H1 (cell line): ENCODE measurements at regions not wholly inside any gene's neighbourhood (a gene's known extent, or its start where the extent isn't known, plus 50 kb on each side); places are given as distances from the start of the nearest gene placed in this dataset.

ENCODE experiments used
- CTCF ChIA-PET: fragments of 300-600 bp; sonication (Branson Sonifier 250); formaldehyde crosslinking; loops from one replicate; lab custom pipeline; 2021; ENCODE audit not compliant: partially characterized antibody; lab: Charles Lee
- POLR2A ChIA-PET: fragments of 300-600 bp; sonication (Branson Sonifier 250); formaldehyde crosslinking; loops from one replicate; lab custom pipeline; 2021; ENCODE audit warnings: inconsistent platforms; ENCODE audit not compliant: partially characterized antibody; lab: Charles Lee
- DNase-seq, 2 experiments: peaks; one replicate each; pipeline versions ENCODE4 v3.0.0 to v3.0.0-alpha.2; 2010 to 2022; ENCODE audit warnings: low spot score in 2 of 2, low read depth in 1 of 2, mixed read lengths in 1 of 2
- FAIRE-seq: peaks from 2 replicates; lab custom pipeline; 2011; peaks lifted over from hg19 to GRCh38; lab: Jason Lieb, UNC
- H2AFZ ChIP-seq: 2 replicates; pipeline ENCODE4 v1.8.1; 2012; ENCODE audit warnings: low read length, inconsistent platforms
- H2AK5ac ChIP-seq: 2 replicates; pipeline ENCODE4 v1.6.1; 2013; ENCODE audit warnings: low read depth, low read length
- H2BK120ac ChIP-seq: replicated peaks from 2 replicates; pipeline ENCODE3; 2013; ENCODE audit warnings: low read depth, low read length, inconsistent platforms
- H2BK12ac ChIP-seq: 2 replicates; pipeline ENCODE4 v1.6.1; 2013; ENCODE audit warnings: low read depth, low read length
- H2BK15ac ChIP-seq: 2 replicates; pipeline ENCODE4 v1.6.1; 2013; ENCODE audit warnings: low read length
- H2BK20ac ChIP-seq: 2 replicates; pipeline ENCODE4 v1.6.1; 2013; ENCODE audit warnings: low read length
- H2BK5ac ChIP-seq: 2 replicates; pipeline ENCODE4 v1.6.1; 2013; ENCODE audit warnings: low read depth, low read length
- H3K14ac ChIP-seq: 2 replicates; pipeline ENCODE4 v1.6.1; 2013; ENCODE audit warnings: inconsistent platforms; ENCODE audit not compliant: insufficient read length
- H3K18ac ChIP-seq: 2 replicates; pipeline ENCODE4 v1.6.1; 2013; ENCODE audit warnings: low read length; ENCODE audit errors: extremely low read depth
- H3K23ac ChIP-seq: 2 replicates; pipeline ENCODE4 v1.6.1; 2013; ENCODE audit warnings: inconsistent platforms; ENCODE audit not compliant: insufficient read length
- H3K23me2 ChIP-seq: 2 replicates; pipeline ENCODE4 v1.6.1; 2013; ENCODE audit warnings: low read depth, low read length
- H3K27ac ChIP-seq: 2 replicates; pipeline ENCODE4 v1.6.1; 2011; ENCODE audit warnings: low read depth, low read length, inconsistent platforms
- H3K27me3 ChIP-seq, 4 experiments: replicated peaks in 1 of 4; 1 replicate in 1 of 4; 2 replicates in 3 of 4; pipeline versions ENCODE4 v1.6.1 to v1.8.1; 2011 to 2013; ENCODE audit warnings: low read length in 3 of 4, mild to moderate bottlenecking in 3 of 4, inconsistent platforms in 2 of 4, mixed read lengths in 2 of 4, moderate library complexity in 1 of 4; ENCODE audit not compliant: control insufficient read depth in 3 of 4, insufficient read depth in 3 of 4; ENCODE audit errors: extremely low read depth in 1 of 4
- H3K36me3 ChIP-seq, 4 experiments: 2 replicates each; pipeline versions ENCODE4 v1.6.1 to v1.8.1; 2011 to 2013; ENCODE audit warnings: mild to moderate bottlenecking in 4 of 4, low read length in 3 of 4, moderate library complexity in 2 of 4, control low read depth in 1 of 4, inconsistent platforms in 1 of 4; ENCODE audit not compliant: insufficient read depth in 4 of 4, control insufficient read depth in 2 of 4
- H3K4ac ChIP-seq: replicated peaks from 2 replicates; pipeline ENCODE3; 2013; ENCODE audit warnings: low read length, low read depth, mixed read lengths, inconsistent platforms; ENCODE audit not compliant: insufficient read length
- H3K4me1 ChIP-seq, 4 experiments: replicated peaks in 1 of 4; 1 replicate in 1 of 4; 2 replicates in 3 of 4; pipeline versions ENCODE4 v1.6.1 to v1.8.1; 2011 to 2013; ENCODE audit warnings: low read length in 3 of 4, inconsistent platforms in 2 of 4, mixed read lengths in 1 of 4; ENCODE audit not compliant: insufficient read depth in 4 of 4, control insufficient read depth in 3 of 4
- H3K4me2 ChIP-seq, 2 experiments: 2 replicates each; pipeline versions ENCODE4 v1.6.1 to v1.8.1; 2011 to 2013; ENCODE audit warnings: low read depth in 2 of 2, low read length in 2 of 2, control low read depth in 1 of 2, inconsistent platforms in 1 of 2, mild to moderate bottlenecking in 1 of 2; ENCODE audit not compliant: insufficient read depth in 1 of 2
- H3K4me3 ChIP-seq, 4 experiments: fragments of 200-600, 300-600 bp in 1 of 4; sonication (generic), shearing (Covaris generic), sonication (Bioruptor Twin) in 1 of 4; 2 replicates each; pipeline versions ENCODE4 v1.5.1 to v1.8.1; 2011 to 2016; ENCODE audit warnings: low read length in 4 of 4, low read depth in 3 of 4, control low read depth in 2 of 4, inconsistent platforms in 2 of 4, mild to moderate bottlenecking in 2 of 4, mixed read lengths in 1 of 4, moderate library complexity in 1 of 4; ENCODE audit not compliant: insufficient read depth in 2 of 4; ENCODE audit errors: extremely low read depth in 1 of 4
- H3K56ac ChIP-seq: replicated peaks from 2 replicates; pipeline ENCODE3; 2013; ENCODE audit warnings: low read depth, mild to moderate bottlenecking, mixed read lengths, low read length, inconsistent platforms; ENCODE audit not compliant: insufficient read length
- H3K79me1 ChIP-seq: 2 replicates; pipeline ENCODE4 v1.6.1; 2013; ENCODE audit warnings: low read depth, low read length, control low read depth
- H3K79me2 ChIP-seq, 2 experiments: 2 replicates each; pipeline versions ENCODE4 v1.6.1 to v1.8.1; 2012 to 2013; ENCODE audit warnings: low read length in 2 of 2, mild to moderate bottlenecking in 2 of 2, inconsistent platforms in 1 of 2; ENCODE audit not compliant: insufficient read depth in 2 of 2, control insufficient read depth in 1 of 2
- H3K9ac ChIP-seq, 4 experiments: replicated peaks in 1 of 4; 1 replicate in 1 of 4; 2 replicates in 3 of 4; pipeline versions ENCODE4 v1.6.1 to v1.8.1; 2011 to 2013; ENCODE audit warnings: low read depth in 3 of 4, low read length in 3 of 4, control low read depth in 2 of 4, mild to moderate bottlenecking in 2 of 4, moderate library complexity in 2 of 4, inconsistent platforms in 1 of 4; ENCODE audit errors: extremely low read depth in 1 of 4
- H3K9me3 ChIP-seq, 2 experiments: 2 replicates each; pipeline versions ENCODE4 v1.6.1 to v1.8.1; 2012 to 2013; ENCODE audit warnings: mild to moderate bottlenecking in 2 of 2, moderate library complexity in 2 of 2, control low read depth in 1 of 2, inconsistent platforms in 1 of 2, low read depth in 1 of 2, low read length in 1 of 2, mixed read lengths in 1 of 2; ENCODE audit not compliant: insufficient read depth in 2 of 2
- H4K20me1 ChIP-seq, 2 experiments: replicated peaks in 1 of 2; 2 replicates each; pipeline versions ENCODE3 to v1.8.1; 2011 to 2013; ENCODE audit warnings: inconsistent platforms in 2 of 2, low read length in 2 of 2, mild to moderate bottlenecking in 1 of 2; ENCODE audit not compliant: insufficient read depth in 2 of 2, control insufficient read depth in 1 of 2
- H4K5ac ChIP-seq: 2 replicates; pipeline ENCODE4 v1.6.1; 2013; ENCODE audit warnings: low read length, low read depth, mixed read lengths, inconsistent platforms; ENCODE audit not compliant: insufficient read length
- H4K8ac ChIP-seq: 2 replicates; pipeline ENCODE4 v1.8.0; 2013; ENCODE audit warnings: mild to moderate bottlenecking, moderate library complexity, low read length, inconsistent platforms; ENCODE audit not compliant: insufficient read depth; ENCODE audit errors: extremely low read depth
- H4K91ac ChIP-seq: replicated peaks from 2 replicates; pipeline ENCODE3; 2013; ENCODE audit warnings: low read length, mixed read lengths, inconsistent platforms; ENCODE audit not compliant: insufficient read length
- BCL11A ChIP-seq, 2 experiments: IDR thresholded peaks; one replicate each; pipeline ENCODE4 v1.6.1; 2011; ENCODE audit warnings: low read depth in 2 of 2, low read length in 2 of 2, mild to moderate bottlenecking in 2 of 2
- BRCA1 ChIP-seq: IDR thresholded peaks from 2 replicates; pipeline ENCODE4 v1.6.1; 2012; ENCODE audit warnings: low read depth, low read length, improper control_type of control experiment
- MAX ChIP-seq: IDR thresholded peaks from 2 replicates; pipeline ENCODE4 v1.6.1; 2012; ENCODE audit warnings: inconsistent platforms
- RAD21 ChIP-seq, 2 experiments: IDR thresholded peaks in 1 of 2; conservative IDR thresholded peaks in 1 of 2; 2 replicates each; pipeline ENCODE4 v1.6.1; 2011; ENCODE audit warnings: low read depth in 2 of 2, low read length in 2 of 2, improper control_type of control experiment in 1 of 2, inconsistent platforms in 1 of 2, mild to moderate bottlenecking in 1 of 2, moderate library complexity in 1 of 2
- SIRT6 ChIP-seq: IDR thresholded peaks from one replicate; pipeline ENCODE4 v1.7.1; 2012; ENCODE audit warnings: low read length, inconsistent platforms
- SP4 ChIP-seq: IDR thresholded peaks from 2 replicates; pipeline ENCODE4 v1.6.1; 2012; ENCODE audit warnings: low read length, inconsistent platforms
- WGBS, 2 experiments: shearing (Covaris generic) in 1 of 2; methylation state at CpG; one replicate each; pipeline versions ENCODE4 v1.1.6 to v1.1.7; 2013 to 2015; ENCODE audit warnings: low lambda C conversion rate in 2 of 2, mixed read lengths in 2 of 2, inconsistent platforms in 1 of 2, low coverage in 1 of 2, missing lambda C conversion rate in 1 of 2; ENCODE audit not compliant: insufficient replicate concordance in 2 of 2, insufficient coverage in 1 of 2, insufficient read length in 1 of 2; ENCODE audit errors: extremely low coverage in 1 of 2, missing lambda C conversion rate in 1 of 2; 5-methylcytosine and 5-hydroxymethylcytosine counted together

GRCh38 chr18:78770823-78771139 lies 208.8 kb upstream of the SALL3 start:
- POLR2A ChIA-PET: no interaction called here
- no peak overlapping the region for H2BK15ac ChIP-seq
- no peak overlapping the region for H4K5ac ChIP-seq
- H2AK5ac ChIP-seq: no peak overlapping the region
- no peak overlapping the region for H4K91ac ChIP-seq
- H3K56ac ChIP-seq: no peak overlapping the region
- no peak overlapping the region for H2BK5ac ChIP-seq
- H3K4me1 ChIP-seq: peaks cover 0 to 26% (median 5%) of the 10 kb centered on the region in 4 experiments; a peak in 4 of 7 replicates
- no peaks in the 10 kb centered on the region for H3K36me3 ChIP-seq
- no peak overlapping the region for H2BK12ac ChIP-seq
- no peaks in the 10 kb centered on the region for H3K9me3 ChIP-seq
- no peaks in the 10 kb centered on the region for H3K23me2 ChIP-seq
- 82% methylated on average over 12 of the region's 12 CpGs; no CpG with 5 or more reads in 1 of the 2 experiments for WGBS, 2 experiments
- H3K14ac ChIP-seq: no peak overlapping the region
- no peak overlapping the region for H3K23ac ChIP-seq
- FAIRE-seq (no peak), DNase-seq (no peak)
- no peaks in the 10 kb centered on the region; a peak in 1 of 7 replicates for H3K27me3 ChIP-seq
- H4K20me1 ChIP-seq: no peaks in the 10 kb centered on the region
- no peak overlapping the region for H4K8ac ChIP-seq
- H2BK20ac ChIP-seq: no peak overlapping the region
- H3K79me1 ChIP-seq: no peaks in the 10 kb centered on the region
- H3K4me3 ChIP-seq: no peak overlapping the region
- no peak overlapping the region for H3K4ac ChIP-seq
- H3K79me2 ChIP-seq: no peaks in the 10 kb centered on the region
- no peak overlapping the region for H2AFZ ChIP-seq
- no peak overlapping the region for H2BK120ac ChIP-seq
- H3K4me2 ChIP-seq: no peak overlapping the region
- H3K27ac ChIP-seq: no peak overlapping the region
- H3K18ac ChIP-seq: no peak overlapping the region
- H3K9ac ChIP-seq: no peak overlapping the region
- TF ChIP-seq SIRT6 (no peak), RAD21 (IDR thresholded peaks at IDR 0.05 in 1 of 2, conservative IDR thresholded peaks at IDR 0.05 in 1 of 2; ENCODE audit: low read depth in 2 of 2, low read length in 2 of 2) (peak in 1 of 2 experiments; percentile 26; a peak in 1 of 4 replicates), BRCA1 (no peak), MAX (no peak), BCL11A (IDR thresholded peaks at IDR 0.05; ENCODE audit: low read depth in 2 of 2, low read length in 2 of 2) (no peak), SP4 (no peak)
- TF ChIP-seq, all 59 proteins: peak for 1
- CTCF ChIA-PET: interaction anchor here (0.9 to 1.5 kb wide), 3 partner anchors 33 to 207 kb away, joined by 3 read pairs; no protein-coding TSS in a partner anchor
